GM13976 (cell line): ENCODE measurements at regions not wholly inside any gene's neighbourhood (a gene's known extent, or its start where the extent isn't known, plus 50 kb on each side); places are given as distances from the start of the nearest gene placed in this dataset.

Experiments
- DNase-seq: peaks from one replicate; pipeline ENCODE4 v3.0.0; 2012; ENCODE audit warnings: low spot score
- in situ Hi-C: fragments of 300-500 bp; cut with MboI; formaldehyde crosslinking; loops from one replicate; pipeline ENCODE4 v1.12.0; 2022; ENCODE audit warnings: low sequenced_read_pairs, mixed read lengths, inconsistent platforms; ENCODE audit not compliant: unreplicated experiment
- TF ChIP-seq, protein P1 (sequence below): IDR thresholded peaks from 2 replicates; pipeline ENCODE4 v1.5.1; 2012; ENCODE audit warnings: borderline replicate concordance, mild to moderate bottlenecking; ENCODE audit not compliant: insufficient read depth; ENCODE audit errors: extremely low read depth, missing control alignments, control extremely low read depth

DNA sequence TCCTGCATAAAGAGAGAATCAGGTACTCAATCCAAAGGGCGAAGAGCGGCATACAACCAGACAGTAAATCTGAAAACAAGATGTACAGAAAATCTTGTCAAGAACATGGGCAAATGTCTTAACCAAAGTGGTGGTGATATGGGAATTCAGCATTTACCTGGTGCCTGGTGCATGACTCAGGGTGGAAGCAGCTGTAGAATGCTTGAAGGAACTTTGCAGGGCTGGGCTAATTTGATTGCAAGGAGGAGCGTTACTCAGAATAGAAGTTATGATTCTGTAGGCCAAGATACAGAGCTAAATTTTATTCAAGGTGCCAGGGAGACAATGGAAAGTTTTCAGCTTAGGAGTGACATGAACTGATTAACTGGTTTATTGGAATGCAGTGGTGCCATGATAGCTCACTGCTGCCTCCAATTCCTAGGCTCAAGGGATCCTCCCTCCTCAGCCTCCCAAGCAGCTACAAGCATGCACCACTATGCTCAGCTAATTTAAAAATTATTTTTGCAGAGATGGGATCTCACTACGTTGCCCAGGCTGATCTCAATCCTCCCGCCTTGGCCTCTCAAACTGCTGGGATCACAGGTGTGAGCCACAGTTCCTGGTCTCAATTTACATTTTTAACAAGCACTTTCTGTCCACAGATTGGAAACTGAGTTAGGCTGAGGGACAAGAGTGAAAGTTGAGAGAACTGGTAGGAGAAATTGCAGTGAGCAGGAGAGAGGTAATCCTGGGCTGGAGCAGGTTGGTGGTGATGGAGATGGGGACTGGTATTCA, 91.5 kb upstream of the TBC1D5 start:
- in situ Hi-C loops = loop anchor here (10.0 to 25.0 kb wide), 2 partner anchors 399 to 572 kb away; no protein-coding TSS in a partner anchor
- DNase-seq = no peak
- TF ChIP-seq, protein P1, sequence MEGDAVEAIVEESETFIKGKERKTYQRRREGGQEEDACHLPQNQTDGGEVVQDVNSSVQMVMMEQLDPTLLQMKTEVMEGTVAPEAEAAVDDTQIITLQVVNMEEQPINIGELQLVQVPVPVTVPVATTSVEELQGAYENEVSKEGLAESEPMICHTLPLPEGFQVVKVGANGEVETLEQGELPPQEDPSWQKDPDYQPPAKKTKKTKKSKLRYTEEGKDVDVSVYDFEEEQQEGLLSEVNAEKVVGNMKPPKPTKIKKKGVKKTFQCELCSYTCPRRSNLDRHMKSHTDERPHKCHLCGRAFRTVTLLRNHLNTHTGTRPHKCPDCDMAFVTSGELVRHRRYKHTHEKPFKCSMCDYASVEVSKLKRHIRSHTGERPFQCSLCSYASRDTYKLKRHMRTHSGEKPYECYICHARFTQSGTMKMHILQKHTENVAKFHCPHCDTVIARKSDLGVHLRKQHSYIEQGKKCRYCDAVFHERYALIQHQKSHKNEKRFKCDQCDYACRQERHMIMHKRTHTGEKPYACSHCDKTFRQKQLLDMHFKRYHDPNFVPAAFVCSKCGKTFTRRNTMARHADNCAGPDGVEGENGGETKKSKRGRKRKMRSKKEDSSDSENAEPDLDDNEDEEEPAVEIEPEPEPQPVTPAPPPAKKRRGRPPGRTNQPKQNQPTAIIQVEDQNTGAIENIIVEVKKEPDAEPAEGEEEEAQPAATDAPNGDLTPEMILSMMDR = no peak

DNA sequence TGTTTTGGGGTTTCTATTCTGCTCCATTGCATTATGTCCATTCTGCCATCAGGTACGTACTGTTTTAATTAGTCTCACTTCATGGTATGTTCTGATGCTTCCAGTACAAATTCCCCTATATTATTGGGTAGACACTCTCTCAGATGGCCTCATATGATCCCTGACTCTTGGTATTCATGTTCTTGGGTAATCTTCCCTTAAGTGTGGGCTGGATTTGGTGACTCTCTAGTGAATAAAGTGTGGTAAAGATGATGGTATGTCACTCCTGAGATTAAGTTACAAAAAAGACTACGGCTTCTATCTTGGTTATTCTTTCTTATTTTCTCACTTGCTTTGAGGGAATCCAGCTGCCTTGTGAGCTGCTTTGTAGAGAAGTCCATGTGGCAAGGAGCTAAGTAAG, 89.6 kb upstream of the TBC1D5 start:
- no peak for DNase-seq
- TF ChIP-seq, protein P1 = no peak
- in situ Hi-C loops = loop anchor here (10.0 to 25.0 kb wide), 2 partner anchors 397 to 570 kb away; no protein-coding TSS in a partner anchor

DNA sequence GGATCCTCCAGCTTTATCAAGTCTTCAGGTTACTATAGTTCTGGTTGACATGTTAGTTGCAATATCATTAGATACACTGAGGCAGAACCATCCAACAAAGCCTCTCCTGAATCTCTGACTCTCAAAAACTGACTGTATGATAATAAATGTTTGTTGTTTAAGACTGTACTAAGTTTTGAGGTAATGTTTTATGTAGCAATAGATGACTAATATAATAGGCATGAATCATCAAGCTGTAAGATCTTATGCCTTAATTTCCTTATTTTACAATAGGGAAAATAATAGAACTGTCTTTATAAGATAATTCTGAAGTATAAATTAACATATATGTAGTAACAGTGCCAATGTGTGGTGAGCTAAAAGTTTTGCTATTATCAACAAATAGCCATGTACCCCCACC, 88.9 kb upstream of the TBC1D5 start:
- in situ Hi-C loops = loop anchor here (10.0 to 25.0 kb wide), 2 partner anchors 397 to 569 kb away; no protein-coding TSS in a partner anchor
- DNase-seq = no peak
- TF ChIP-seq, protein P1 = no peak

DNA sequence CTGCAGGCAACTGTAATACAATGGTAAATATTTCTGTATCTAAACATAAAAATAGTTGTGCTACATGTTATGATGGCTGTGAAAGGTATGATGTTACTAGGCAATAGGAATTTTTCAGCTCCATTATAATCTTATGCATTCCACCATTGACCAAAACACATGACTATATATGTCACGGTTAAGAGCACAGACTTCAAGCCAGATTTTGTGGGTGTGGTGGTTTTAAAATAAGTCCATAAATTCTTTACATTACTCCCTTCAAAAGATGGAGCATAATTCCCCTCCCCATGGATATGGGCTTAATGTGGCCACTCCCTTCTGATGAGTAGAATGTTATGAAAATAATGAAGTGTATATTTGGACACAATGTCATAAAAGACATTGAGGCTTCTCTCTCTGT, 88.4 kb upstream of the TBC1D5 start:
- in situ Hi-C loops = loop anchor here (10.0 to 25.0 kb wide), 2 partner anchors 396 to 568 kb away; no protein-coding TSS in a partner anchor
- DNase-seq = no peak
- TF ChIP-seq, protein P1 = no peak

DNA sequence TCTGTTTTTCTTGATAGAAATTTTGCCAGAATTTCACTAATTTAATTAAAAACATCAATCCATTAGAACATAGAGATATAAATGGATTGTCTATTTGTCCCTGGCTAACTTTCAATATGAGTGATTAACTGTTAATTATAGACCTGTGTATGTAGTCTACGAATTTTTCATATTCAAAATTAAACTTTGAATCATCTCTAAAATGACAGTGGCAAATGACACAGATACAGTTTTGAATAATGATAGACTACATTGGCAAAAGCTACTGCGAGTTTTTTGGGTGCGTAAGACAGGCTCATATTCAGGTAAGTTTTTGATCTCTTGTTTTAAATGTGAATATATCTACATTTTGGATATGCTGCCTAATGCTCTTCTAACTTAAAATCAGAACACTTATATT, 86.0 kb upstream of the TBC1D5 start:
- DNase-seq = no peak
- TF ChIP-seq, protein P1 = no peak
- in situ Hi-C loops = loop anchor here (25.0 kb wide), 1 partner anchor 566 kb away; no protein-coding TSS in a partner anchor

DNA sequence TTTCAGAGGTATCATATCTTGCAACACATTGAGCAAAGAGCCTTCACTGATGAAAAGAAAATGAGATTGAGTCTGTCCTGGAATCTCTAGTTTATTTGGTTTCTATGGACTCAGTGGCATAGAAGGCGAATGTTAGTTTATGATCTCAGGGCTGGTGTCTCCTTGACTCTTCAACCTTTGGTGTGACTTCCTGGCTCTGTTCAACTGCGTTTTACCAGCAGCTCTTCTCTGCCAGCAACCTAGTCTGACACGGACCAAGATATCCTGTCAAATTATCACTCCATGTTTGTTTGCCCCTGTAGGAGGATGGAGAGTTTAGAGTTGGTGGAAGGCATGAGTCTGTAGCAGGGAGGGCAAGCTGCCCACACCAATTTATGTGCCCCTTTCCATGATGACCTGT, 82.9 kb upstream of the TBC1D5 start:
- DNase-seq = no peak
- TF ChIP-seq, protein P1 = no peak
- in situ Hi-C loops = loop anchor here (25.0 kb wide), 1 partner anchor 563 kb away; no protein-coding TSS in a partner anchor
